IPS-18c (cell line): ENCODE measurements at regions not wholly inside any gene's neighbourhood (a gene's known extent, or its start where the extent isn't known, plus 50 kb on each side); places are given as distances from the start of the nearest gene placed in this dataset.

Experiments
- H3K4me3 ChIP-seq: 2 replicates; pipeline ENCODE4 v1.7.0; 2013; ENCODE audit warnings: low read depth, mild to moderate bottlenecking, low read length, moderate library complexity; ENCODE audit not compliant: insufficient read depth
- H3K9me3 ChIP-seq: one replicate; pipeline ENCODE4 v1.6.1; 2013; ENCODE audit warnings: mild to moderate bottlenecking, low read length, moderate library complexity; ENCODE audit not compliant: control insufficient read depth, insufficient read depth

GRCh38 chr5:159447116-159447515, 116.8 kb upstream of the IL12B start:
- Histone ChIP-seq H3K4me3 (no peak overlapping the region), H3K9me3 (no peaks in the 10 kb centered on the region)

DNA sequence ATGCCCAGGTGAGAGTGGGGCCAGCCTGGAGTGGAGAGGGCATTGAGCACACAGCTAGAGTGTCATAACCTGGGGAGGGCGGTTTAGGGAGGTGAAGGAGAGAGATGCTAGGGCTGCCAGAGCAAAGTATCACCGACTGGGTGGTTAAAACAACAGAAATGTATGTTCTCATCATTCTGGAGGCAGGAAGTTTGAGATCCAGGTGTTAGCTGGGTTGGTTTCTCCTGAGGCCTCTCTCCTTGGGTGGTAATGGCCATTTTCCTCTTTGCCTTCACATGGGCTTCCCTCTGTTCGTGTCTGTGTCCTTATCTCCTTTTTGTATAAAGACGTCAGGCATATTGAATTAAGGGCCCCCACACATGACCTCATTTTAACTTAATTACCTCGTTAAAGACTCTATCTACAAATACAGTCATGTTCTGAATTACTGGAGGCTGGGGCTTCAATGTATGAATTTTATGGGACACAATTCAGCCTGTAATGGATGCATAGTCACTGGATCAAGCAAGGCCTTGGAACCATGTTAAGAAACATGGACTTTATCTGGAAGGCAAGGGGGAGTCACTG, 118.6 kb upstream of the IL12B start:
- H3K4me3 ChIP-seq, result no peak overlapping the region
- no peaks in the 10 kb centered on the region for H3K9me3 ChIP-seq

- Histone ChIP-seq H3K4me3 (no peak overlapping the region), H3K9me3 (no peaks in the 10 kb centered on the region)
These were observed 119.6 kb upstream of the IL12B start for GRCh38 chr5:159449925-159450324.

- H3K4me3 ChIP-seq, result no peak overlapping the region
- no peaks in the 10 kb centered on the region for H3K9me3 ChIP-seq
These were observed 120.1 kb upstream of the IL12B start for GRCh38 chr5:159450417-159450816.

- no peaks in the 10 kb centered on the region for H3K9me3 ChIP-seq
These were observed 121.1 kb upstream of the IL12B start for GRCh38 chr5:159451197-159452052.

GRCh38 chr5:159452480-159453167, 122.3 kb upstream of the IL12B start:
- no peak overlapping the region for H3K4me3 ChIP-seq

More at GRCh38 chr5:159451197-159452052, 121.1 kb upstream of the IL12B start:
- no peak overlapping the region for H3K4me3 ChIP-seq

GRCh38 chr5:159453209-159453608, 122.9 kb upstream of the IL12B start:
- Histone ChIP-seq H3K9me3 (no peaks in the 10 kb centered on the region), H3K4me3 (no peak overlapping the region)

More at GRCh38 chr5:159452480-159453167, 122.3 kb upstream of the IL12B start:
- H3K9me3 ChIP-seq, result no peaks in the 10 kb centered on the region

- Histone ChIP-seq H3K4me3 (no peak overlapping the region), H3K9me3 (no peaks in the 10 kb centered on the region)
These were observed 126.0 kb upstream of the IL12B start for GRCh38 chr5:159456261-159456660.

- H3K9me3 ChIP-seq, result no peaks in the 10 kb centered on the region
- H3K4me3 ChIP-seq, result no peak overlapping the region
These were observed 126.6 kb upstream of the IL12B start for GRCh38 chr5:159456722-159457465.

DNA sequence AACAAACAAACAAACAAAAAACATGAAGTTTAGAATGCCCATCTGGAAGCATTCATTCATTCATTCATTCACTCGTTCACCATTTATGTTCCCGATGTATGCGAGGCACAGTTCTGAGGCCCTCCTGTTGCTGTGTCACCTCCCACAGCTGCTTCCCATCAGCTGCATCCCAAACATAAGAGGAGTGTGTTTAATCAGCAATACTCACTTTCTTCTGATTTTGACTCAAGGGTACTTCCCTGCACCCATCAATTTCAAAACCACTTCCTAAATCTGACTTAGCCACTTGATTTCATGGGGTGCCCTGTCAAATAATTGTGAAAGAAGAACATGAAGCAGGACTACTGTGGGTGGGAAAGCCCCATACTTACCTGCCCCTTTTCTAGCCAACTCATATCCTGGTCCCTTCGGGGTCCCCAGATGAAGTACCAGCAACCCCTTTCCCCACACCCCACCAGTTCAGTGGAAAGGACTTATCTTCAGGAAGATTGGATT, 128.0 kb upstream of the IL12B start:
- no peaks in the 10 kb centered on the region for H3K9me3 ChIP-seq
- no peak overlapping the region for H3K4me3 ChIP-seq

DNA sequence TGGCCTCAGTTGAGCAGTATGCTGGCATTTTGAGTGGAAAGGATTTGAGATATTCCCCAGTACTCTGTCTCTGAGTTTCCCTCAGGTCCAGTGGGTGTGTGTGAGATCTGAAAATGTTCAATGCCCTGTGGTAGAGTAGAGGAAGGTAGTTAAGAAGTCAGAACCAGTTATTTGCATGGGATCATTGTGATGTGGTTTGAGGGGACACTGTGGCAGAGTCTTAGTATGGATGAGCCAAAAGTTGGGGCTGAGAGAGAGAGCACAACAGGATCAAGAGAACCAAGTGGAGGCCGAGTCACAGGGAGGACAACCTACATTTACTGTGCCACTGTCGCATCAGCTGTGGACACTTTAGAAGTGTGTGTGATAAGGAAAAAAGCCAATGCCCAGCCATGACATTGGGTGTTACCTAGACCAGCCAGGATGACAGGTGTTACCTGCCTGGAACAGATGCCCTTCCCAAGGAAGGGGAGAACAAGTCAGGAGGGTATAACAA, 128.9 kb upstream of the IL12B start:
- H3K9me3 ChIP-seq, result no peaks in the 10 kb centered on the region
- no peak overlapping the region for H3K4me3 ChIP-seq

- no peaks in the 10 kb centered on the region for H3K9me3 ChIP-seq
- H3K4me3 ChIP-seq, result no peak overlapping the region
These were observed 129.8 kb upstream of the IL12B start for GRCh38 chr5:159459951-159460538.

DNA sequence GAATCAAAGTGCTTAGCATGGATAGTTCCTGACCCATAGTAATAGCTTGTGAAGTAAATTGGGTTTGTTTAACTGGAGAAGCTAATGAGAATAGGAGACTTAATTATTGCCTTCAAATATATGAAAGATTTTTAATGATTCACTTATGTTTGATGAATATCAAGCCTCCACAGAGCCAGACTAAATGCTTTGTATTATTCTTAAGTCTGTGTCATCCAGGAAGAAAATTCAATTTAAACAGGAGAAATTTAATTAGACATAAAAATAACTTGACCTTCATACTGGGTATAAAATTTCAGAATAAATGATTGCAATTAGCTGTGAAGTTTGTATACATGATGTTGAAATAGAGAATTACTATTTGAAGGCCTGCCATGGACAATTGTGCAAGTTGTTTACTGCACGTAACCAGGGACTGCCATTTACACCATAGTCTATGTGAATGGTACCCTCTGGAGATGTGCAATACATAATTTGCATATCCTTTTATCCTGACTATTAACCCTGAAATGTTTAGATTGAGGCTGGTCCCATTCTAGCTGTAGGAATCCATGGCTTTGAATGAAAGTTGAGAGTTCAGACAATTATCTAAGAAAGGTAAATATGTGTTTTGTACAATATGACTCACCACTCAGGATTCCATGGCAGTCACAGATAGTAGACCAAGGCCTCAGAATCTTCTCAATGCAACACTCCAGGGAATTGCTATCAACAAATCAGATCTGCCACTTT, 133.5 kb upstream of the IL12B start:
- H3K4me3 ChIP-seq, result no peak overlapping the region
- no peaks in the 10 kb centered on the region for H3K9me3 ChIP-seq

DNA sequence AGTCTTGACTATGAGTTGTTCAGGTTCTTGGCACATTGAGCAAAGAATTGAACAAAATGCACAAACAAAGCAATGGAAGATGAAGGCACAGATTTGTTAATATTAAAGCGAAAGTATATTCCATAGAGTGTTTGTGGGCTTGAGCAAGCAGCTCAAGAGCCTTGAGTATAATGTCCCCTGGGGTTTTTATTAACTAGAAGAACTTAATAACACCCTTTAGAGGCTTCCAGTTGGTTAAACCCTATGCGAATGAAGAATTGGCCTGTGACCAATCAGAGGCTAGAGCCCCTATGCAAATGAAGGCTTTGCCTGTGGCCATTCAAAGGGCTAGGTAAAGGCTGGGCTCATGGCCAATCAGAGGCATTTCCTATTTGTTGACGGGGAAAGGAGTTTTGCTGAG, 135.3 kb upstream of the IL12B start:
- H3K9me3 ChIP-seq, result no peaks in the 10 kb centered on the region
- H3K4me3 ChIP-seq, result no peak overlapping the region

DNA sequence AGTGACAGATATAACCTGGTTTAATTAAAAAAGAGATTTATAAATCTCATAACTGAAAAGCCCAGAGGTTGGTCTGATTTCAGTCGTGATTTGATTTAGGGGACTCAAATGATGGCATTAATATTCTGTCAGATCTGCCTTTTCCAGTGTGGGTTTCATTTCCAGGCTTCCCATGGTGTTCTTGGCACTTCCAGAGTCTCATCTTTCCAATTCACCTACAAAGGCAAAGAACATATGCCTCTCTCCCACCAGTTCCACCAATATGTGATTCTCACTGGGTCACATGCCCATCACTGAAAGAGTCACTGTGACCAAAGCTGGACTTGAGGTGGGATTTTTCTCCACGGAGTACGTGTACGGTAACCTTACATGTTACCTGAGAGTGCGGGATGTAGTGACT, 137.4 kb upstream of the IL12B start:
- Histone ChIP-seq H3K4me3 (no peak overlapping the region), H3K9me3 (no peaks in the 10 kb centered on the region)
